MM.1S (cell line): ENCODE measurements at regions not wholly inside any gene's neighbourhood (a gene's known extent, or its start where the extent isn't known, plus 50 kb on each side); places are given as distances from the start of the nearest gene placed in this dataset.

Experiments used
- CTCF ChIP-seq: fragments of 300-600 bp; sonication (generic); IDR thresholded peaks from 2 replicates; pipeline ENCODE4 v1.5.1; 2016; ENCODE audit warnings: antibody characterized with exemption, low read length, mixed read lengths
- EZH2 ChIP-seq: fragments of 300-600 bp; sonication (generic); optimal IDR thresholded peaks from 2 replicates; pipeline ENCODE3; 2017; ENCODE audit warnings: low read depth, mild to moderate bottlenecking, antibody characterized with exemption, low read length, mixed read lengths

GRCh38 chr2:118657466-118657865, 190.0 kb downstream of the EN1 start:
- TF ChIP-seq CTCF (no peak), EZH2 (no peak)
